ENCODE measurements at regions not wholly inside any gene's neighbourhood (a gene's known extent, or its start where the extent isn't known, plus 50 kb on each side); places are given as distances from the start of the nearest gene placed in this dataset.

- peak; percentile 32 for DNase-seq
These were observed 50.6 kb upstream of the UQCRFS1 start for GRCh38 chr19:29263305-29264135.

DNA sequence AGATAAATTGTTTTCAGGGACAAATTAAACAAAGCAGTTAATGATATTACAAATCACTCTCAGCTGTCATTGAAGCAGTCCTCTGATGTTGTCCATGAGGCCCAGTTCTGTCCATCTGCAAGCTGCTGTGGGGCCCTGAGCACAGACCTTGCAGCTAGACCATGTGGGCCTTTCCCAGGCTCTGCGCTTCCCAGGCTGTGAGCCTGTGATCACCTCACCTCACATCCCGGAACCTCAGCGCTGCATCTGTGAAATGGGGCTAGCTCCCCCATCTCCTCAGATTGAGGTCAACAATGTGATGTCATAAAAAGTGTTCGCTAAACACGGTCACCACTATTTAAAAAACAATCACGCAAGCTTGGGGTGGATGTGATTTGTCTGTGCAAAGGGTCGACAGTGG lies 51.9 kb upstream of the UQCRFS1 start:
- no peak for DNase-seq

DNA sequence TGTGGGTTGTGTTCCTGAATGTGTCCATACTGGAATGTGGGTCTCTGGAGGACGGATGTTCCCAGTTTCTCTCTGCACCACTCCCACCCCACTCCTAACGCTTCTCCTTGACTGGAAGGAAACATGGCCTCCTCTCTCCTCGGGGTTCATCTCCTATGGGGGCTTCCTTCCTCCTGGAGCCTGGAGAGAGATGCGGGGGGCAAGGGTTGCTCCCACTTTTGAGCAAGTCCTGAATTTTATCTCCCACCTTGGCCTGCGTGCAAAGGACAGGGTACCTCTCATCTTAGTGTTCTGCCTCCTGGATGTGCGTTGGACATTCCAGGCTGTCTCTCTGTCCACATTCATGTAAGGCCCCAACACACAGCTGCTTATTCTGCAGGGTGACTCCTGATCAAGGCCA lies 52.5 kb upstream of the UQCRFS1 start:
- DNase-seq, result no peak

DNA sequence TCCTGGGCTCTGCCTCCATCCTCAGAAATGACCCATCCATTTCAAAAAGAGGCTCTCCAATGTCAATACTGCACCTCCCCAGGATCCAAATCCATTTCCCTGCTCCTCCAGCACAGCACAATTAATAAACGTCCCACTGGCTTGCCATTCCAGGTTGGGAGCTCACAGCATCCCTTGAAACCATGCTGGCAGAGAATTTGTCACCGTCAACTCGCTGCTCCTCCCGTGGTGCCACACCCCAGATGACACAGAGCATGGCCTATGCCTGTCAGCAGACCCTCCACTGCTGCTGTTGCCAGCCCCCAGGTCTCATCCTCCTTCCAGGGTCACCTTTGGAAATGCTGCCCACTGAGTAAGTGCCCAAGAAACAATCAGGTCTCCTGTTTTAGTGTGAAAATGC lies 53.0 kb upstream of the UQCRFS1 start:
- DNase-seq, result no peak

DNA sequence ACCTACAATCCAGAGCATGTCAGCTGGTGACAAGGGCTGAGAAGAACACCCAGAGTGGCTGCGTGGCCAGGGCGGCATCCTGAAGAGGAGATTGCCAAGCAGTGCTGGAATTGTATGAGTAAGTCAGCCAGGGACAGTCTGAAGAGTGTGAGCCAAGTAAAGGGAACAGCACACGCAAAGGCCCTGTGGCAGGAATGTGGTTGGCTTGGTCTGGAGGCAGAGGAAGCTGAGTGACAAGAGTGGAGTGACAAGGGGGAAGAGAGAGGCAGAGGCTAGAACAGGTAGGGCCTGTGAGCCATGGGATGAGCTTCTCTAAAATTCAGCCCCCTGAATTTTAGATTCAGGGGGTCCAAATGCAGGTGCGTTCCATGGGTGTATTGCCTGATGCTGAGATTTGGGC lies 53.7 kb upstream of the UQCRFS1 start:
- DNase-seq, result no peak

GRCh38 chr19:29267701-29268100 lies 54.8 kb upstream of the UQCRFS1 start:
- DNase-seq, result no peak

DNA sequence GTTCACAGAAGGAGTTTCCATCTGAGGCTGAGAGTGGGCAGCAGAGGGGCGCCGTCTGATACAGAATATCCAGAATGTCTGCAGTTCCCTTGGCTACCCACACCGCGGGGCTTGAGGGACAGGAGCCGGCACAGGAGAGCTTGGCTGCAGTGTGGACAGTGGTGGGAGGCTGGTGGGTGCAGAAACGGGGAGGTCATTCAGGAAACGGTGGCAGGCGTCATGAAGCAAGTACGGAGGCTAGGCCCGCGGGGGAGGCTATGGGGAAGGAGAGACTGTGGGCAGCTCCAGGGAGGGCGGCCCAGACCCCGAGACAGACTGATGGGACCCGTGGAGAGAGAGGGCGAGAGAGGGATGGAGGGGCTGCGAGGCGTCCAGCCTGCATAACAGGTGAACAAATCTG lies 55.2 kb upstream of the UQCRFS1 start:
- DNase-seq, result no peak

GRCh38 chr19:29268721-29269393 lies 55.9 kb upstream of the UQCRFS1 start:
- DNase-seq, result no peak

DNA sequence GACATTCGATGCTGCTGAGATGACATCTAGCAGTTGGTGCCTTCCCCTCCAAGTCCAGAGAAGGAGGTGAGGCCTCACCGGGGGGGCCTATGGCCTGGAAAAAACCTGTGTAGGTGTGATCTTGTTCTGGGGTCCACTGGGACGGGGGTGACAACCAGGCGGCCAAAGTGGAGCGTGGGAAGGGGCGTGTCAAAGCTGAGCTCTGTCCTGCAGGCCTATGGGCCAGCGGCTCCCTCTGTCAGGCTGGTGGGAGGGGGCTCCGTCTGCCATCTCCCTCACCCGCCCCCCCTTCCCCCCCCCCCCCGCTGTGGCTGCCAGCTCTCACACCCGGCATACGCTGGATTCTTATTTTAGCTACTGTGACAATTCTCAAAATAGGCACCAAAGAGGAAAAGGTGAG lies 56.7 kb upstream of the UQCRFS1 start:
- DNase-seq, result no peak

DNA sequence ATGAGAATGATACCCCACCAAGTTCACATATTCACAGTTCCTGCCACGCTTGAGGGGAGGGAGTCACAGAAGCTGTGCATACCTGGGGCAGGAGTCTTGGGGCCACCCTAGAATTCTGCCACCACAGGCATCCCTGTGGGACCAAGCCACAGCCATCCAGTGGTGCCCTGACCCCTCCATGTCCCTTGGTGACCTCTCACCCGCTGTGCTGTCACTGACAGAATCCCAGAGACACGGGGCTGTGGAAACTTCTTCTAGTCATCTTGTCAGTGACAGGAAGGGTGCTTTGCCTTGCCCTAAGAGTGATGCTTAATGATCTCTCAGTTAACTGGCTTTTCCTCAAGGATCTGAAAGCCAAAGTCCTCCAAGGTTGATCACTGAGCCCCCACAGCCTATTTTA lies 58.4 kb upstream of the UQCRFS1 start:
- no peak for DNase-seq

GRCh38 chr19:29271911-29272310 lies 59.0 kb upstream of the UQCRFS1 start:
- no peak for DNase-seq

DNA sequence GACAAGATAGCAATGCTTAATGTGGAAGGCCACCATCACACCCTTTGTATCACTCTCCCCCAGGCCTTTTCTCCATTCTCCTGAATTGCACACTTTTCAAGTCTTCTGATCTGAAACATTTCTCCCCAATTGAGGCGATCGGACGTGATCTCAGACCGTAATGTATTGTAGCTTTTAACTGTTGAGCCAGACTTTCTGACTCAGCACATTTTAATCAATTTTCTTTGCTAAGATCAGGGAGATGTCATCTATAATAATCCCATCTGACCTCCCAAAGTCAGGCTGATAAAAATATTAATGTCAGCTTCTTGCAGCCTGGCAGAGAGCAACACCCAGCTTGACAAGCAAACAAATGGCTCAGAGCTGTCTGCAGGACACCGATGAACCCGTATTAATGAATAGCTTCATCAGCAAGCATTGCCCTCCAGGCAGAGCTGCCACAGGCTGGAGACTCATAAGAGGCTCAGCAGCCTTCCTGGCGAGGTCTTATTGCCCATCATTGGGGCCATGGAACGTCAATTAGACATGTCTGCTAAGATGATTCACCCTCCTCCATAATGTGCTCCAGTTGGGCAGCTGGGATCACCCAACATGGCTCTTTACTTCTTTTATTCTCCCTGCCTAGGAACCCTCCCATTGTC lies 60.2 kb upstream of the UQCRFS1 start:
- no peak for DNase-seq

DNA sequence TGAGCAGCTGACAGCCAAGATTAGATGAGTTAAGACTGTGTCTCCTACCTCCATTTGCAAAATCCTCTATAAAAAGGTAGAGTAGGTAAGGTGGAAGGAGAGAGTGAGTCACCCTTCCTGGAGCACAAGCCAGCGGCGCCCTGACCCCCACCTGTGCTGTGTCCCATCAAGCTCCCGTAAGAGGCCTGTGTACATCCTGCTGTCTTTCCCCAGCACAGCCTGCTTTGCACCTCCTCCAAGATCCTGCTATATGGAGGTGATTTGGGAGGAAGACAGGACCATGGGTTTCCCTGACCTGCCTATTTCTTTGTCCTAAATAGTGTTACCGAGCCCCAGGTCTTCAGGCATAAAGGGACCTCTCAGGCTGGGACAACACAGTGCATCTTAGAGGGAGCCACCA lies 62.3 kb upstream of the UQCRFS1 start:
- DNase-seq, result no peak

GRCh38 chr19:29277102-29277501 lies 64.2 kb upstream of the UQCRFS1 start:
- DNase-seq, result peak; percentile 88

- DNase-seq, result no peak
These were observed 65.8 kb upstream of the UQCRFS1 start for GRCh38 chr19:29278716-29279115.

- no peak for DNase-seq
These were observed 70.4 kb upstream of the UQCRFS1 start for GRCh38 chr19:29283366-29283765.

- peak; percentile 89 for DNase-seq
These were observed 72.3 kb upstream of the UQCRFS1 start for GRCh38 chr19:29285187-29285687.

DNA sequence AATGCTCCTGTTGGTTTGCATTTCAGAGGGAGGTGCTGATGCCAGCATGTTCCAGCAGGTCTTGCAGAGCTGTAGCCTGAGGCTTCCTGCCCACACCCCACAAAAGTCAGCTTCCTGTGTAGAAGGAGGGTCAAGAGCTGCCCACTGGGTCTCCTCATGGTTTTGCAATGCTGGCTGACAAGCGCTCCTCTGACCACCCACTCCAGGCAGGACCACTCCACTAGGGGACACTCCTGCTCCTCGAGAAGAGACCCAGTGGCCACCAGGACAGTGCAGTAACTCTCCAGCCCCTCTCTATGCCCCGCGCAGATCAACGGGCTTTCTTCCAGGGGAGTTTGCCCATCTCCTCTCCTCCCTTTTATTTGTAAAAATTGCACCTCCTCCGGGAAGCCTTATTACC lies 72.9 kb upstream of the UQCRFS1 start:
- peak; percentile 79 for DNase-seq

GRCh38 chr19:29287061-29287460 lies 74.1 kb upstream of the UQCRFS1 start:
- DNase-seq, result no peak

DNA sequence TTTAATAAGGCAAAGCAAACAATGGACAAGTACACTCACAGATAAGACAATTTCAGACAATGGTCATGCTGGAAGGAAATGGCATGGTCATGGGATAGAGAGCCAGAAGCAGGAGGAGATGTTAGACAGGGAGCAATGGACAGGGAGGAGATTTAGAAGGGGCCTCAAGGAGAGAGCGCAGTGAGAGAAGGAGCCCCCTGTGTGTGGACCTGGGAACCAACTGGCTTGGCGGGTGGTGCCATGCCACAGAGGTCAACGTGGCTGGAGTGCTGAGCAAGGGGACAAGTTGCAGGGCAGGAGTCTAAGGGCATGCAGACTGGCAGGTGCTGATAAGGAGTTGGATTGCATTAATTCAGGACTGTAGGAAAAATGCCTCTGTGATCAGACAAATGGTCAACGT lies 75.3 kb upstream of the UQCRFS1 start:
- DNase-seq, result no peak

- no peak for DNase-seq
These were observed 76.1 kb upstream of the UQCRFS1 start for GRCh38 chr19:29289020-29289419.

GRCh38 chr19:29290853-29291252 lies 77.9 kb upstream of the UQCRFS1 start:
- peak; percentile 49 for DNase-seq

- no peak for DNase-seq
These were observed 79.2 kb upstream of the UQCRFS1 start for GRCh38 chr19:29292153-29292552.

- DNase-seq, result no peak
These were observed 79.6 kb upstream of the UQCRFS1 start for GRCh38 chr19:29292562-29292961.
